HepG2 (cell line): ENCODE measurements at regions not wholly inside any gene's neighbourhood (a gene's known extent, or its start where the extent isn't known, plus 50 kb on each side); places are given as distances from the start of the nearest gene placed in this dataset.

Experiments
- KMT2A ChIP-seq: sonication (generic); formaldehyde crosslinking; IDR thresholded peaks from 2 replicates; pipeline ENCODE4 v1.4.0; 2020; ENCODE audit warnings: missing genetic modification reagents
- PAWR ChIP-seq: sonication (generic); formaldehyde crosslinking; IDR thresholded peaks from 2 replicates; pipeline ENCODE4 v1.4.0; 2020; ENCODE audit warnings: missing genetic modification reagents, mild to moderate bottlenecking, borderline replicate concordance
- SP1 ChIP-seq, 2 experiments: fragments of 450-650 bp in 1 of 2; sonication (generic) in 1 of 2; formaldehyde crosslinking in 1 of 2; IDR thresholded peaks; 2 replicates each; pipeline versions ENCODE4 v1.4.0 to v1.6.1; 2016 to 2020; ENCODE audit warnings: missing genetic modification reagents in 1 of 2
- ZFP36 ChIP-seq: fragments of 150-350 bp; IDR thresholded peaks from 2 replicates; pipeline ENCODE4 v1.6.1; 2018; ENCODE audit warnings: borderline replicate concordance, low read length, low read depth; ENCODE audit not compliant: partially characterized antibody
- ZNF704 ChIP-seq: sonication (generic); formaldehyde crosslinking; IDR thresholded peaks from 2 replicates; pipeline ENCODE4 v1.8.1; 2023; ENCODE audit warnings: mild to moderate bottlenecking, inconsistent platforms, moderate library complexity, missing genetic modification reagents, borderline replicate concordance

GRCh38 chr3:150082898-150083654 lies 112.4 kb upstream of the PFN2 start:
- TF ChIP-seq ZFP36 (no peak), SP1 (IDR thresholded peaks at IDR 0.05) (no peak), SP1 (CRISPR knock-in tag; IDR thresholded peaks at IDR 0.05) (no peak), ZNF704 (CRISPR knock-in tag) (no peak), PAWR (CRISPR knock-in tag) (no peak), KMT2A (no peak)
